Activated CD4-positive, CD25-positive, alpha-beta regulatory T cell treated with anti-CD3 and anti-CD28 coated beads, Interleukin-2, amount 50 U/mL, for 72 hours (primary cell): ENCODE measurements at regions not wholly inside any gene's neighbourhood (a gene's known extent, or its start where the extent isn't known, plus 50 kb on each side); places are given as distances from the start of the nearest gene placed in this dataset.
"Not testable (repeated sequence)": the region's sequence is repeated elsewhere in the genome, so short reads cannot be mapped to it uniquely, and the experiment has no call there.

Experiments
- DNase-seq: peaks from one replicate; pipeline ENCODE4 v3.0.0; 2021

- no peak for DNase-seq
These were observed 303.8 kb upstream of the TBX18 start for GRCh38 chr6:85068221-85068620.

DNA sequence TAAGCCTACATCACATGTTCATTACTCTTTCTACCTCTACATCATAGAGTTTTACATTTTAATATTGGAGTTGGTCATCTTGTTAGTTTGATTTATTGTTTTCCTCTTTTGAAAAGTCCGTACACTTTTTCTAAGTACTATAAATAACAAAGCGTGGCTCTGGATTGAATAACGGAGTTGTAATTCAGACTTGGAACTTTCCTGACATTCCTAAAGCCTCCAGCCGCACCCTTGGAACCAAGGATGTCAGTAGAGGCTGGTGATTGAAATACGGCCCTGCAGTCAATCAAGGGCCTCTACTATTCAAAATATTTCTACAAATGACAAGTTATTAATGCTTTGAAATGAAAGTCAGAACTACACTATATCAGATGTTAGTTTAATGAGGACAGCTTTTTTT lies 301.9 kb upstream of the TBX18 start:
- no peak for DNase-seq

- no peak for DNase-seq
These were observed 301.4 kb upstream of the TBX18 start for GRCh38 chr6:85065831-85066230.

- DNase-seq, result no peak
These were observed 299.2 kb upstream of the TBX18 start for GRCh38 chr6:85063611-85064010.

DNA sequence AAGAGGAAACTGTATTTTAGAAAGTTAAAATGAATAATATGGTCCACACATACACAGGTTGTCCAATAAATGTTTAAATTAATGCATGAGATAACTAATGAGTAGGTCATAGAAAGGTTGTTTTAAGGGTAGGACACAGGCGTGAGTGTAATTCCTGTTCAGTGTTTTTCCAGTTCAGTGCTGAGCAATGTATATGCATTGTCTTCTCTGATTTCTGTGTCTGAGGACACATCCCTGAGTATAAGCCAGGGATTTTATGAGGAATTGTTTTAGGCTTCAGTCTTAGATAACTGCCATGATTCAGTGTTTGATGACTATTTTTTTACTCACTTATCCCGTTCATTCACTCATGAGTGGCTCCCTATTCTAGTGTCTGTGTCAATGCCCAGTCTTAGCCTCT lies 298.5 kb upstream of the TBX18 start:
- DNase-seq, result no peak

DNA sequence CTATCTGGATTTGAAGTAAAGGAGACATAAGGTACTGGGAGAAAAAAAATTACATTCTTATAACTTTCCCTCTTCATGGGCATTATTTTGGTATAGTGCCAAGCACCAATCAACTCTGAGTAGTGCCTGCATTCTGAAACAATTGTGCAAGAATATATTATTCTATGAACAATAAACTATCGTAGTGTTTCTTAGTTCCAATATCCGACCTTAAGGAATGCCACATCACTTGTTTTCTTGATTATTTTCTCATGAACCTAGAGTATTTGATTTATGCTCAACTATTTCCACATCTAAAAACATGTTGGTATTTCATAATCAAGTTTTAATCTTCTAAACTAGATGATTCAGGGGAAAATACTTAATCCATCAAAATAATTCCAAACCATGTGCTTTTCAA lies 294.4 kb upstream of the TBX18 start:
- DNase-seq, result no peak

- no peak for DNase-seq
These were observed 285.8 kb upstream of the TBX18 start for GRCh38 chr6:85050149-85050548.

- DNase-seq, result no peak
These were observed 284.9 kb upstream of the TBX18 start for GRCh38 chr6:85049282-85049681.

- DNase-seq, result no peak
These were observed 283.4 kb upstream of the TBX18 start for GRCh38 chr6:85047818-85048217.

DNA sequence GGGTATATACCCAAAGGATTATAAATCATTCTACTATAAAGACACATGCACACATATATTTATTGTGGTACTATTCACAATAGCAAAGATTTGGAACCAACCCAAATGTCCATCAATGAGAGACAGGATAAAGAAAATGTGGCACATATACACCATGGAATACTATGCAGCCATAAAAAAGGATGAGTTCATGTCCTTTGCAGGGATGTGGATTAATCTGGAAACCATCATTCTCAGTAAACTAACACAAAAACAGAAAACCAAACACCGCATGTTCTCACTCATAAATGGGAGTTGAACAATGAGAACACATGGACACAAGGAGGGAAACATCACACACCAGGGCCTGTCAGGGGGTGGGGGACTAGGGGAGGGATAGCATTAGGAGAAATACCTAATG lies 281.4 kb upstream of the TBX18 start:
- not testable (repeated sequence) for DNase-seq

- no peak for DNase-seq
These were observed 280.0 kb upstream of the TBX18 start for GRCh38 chr6:85044361-85044760.

GRCh38 chr6:85041376-85041775 lies 277.0 kb upstream of the TBX18 start:
- DNase-seq, result no peak

- DNase-seq, result no peak
These were observed 272.8 kb upstream of the TBX18 start for GRCh38 chr6:85037221-85037620.

GRCh38 chr6:85035766-85036165 lies 271.4 kb upstream of the TBX18 start:
- no peak for DNase-seq

DNA sequence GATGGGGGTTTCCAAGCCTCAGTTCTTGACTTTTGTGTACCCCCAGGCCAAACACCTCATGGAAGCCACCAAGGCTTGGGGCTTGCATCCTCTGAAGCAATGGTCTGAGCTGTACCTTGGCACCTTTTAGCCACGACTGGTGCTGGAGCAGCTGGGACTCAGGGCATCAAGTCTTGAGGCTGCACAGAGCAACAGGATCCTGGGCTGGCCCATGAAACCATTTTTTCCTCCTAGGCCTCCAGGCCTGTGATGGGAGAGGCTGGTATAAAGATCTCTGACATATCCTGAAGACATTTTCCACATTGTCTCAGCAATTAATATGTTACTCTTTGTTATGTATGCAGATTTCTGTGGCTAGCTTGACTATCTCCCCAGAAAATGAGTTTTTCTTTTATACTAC lies 269.1 kb upstream of the TBX18 start:
- no peak for DNase-seq

DNA sequence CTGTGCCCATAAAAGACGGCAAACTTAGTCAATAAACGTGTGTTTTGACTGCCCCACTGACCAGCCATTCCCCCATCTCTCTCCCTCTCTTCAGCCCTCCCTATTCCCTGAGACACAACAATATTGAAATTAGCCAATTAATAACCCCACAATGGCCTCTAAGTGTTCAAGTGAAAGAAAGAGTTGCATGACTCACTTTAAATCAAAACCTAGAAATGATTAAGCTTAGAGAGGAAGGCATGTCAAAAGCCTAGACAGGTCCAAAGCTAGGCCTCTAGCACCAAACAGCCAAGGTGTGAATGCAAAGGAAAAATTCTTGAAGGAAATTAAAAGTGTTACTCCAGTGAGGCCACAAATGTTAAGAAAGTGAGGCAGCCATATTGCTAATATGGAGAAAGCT lies 261.6 kb upstream of the TBX18 start:
- no peak for DNase-seq

DNA sequence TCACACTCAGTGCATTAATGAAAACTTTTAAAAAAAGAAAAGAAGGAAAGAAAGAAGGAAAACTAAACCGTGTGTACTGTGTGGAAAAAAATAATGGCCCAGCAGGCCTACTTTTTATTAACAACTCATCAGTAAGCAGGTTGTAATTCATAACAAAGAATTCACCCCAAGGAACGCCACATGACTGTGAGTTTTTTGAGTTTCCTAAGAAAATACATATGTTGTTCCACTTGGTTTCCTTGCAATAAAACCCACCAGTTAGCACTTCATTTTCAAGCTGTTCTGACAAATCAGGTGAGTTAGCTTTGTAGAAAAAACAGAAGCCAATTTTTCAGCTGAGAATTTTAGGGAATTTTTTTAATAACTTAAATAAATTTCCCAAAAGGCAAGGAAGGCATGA lies 259.3 kb upstream of the TBX18 start:
- DNase-seq, result no peak

DNA sequence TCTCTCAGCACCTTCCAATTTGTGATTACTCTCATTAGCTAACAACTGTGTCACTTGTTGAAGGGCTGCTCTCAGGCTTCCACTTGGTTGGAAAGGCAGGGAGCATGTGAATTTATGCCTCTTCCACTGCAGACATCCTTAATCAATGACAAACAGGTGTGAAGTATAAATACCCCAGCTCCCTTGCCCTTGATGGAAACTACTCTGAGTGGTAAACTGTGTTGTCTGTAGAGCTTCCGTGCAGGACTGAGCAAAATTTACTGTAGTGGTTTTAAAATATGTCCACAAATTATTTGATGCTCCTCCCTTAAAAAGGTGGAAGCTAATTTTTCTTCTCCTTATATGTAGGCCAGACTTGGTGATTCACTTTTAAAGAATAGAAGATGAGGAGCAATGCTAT lies 253.0 kb upstream of the TBX18 start:
- DNase-seq, result no peak

DNA sequence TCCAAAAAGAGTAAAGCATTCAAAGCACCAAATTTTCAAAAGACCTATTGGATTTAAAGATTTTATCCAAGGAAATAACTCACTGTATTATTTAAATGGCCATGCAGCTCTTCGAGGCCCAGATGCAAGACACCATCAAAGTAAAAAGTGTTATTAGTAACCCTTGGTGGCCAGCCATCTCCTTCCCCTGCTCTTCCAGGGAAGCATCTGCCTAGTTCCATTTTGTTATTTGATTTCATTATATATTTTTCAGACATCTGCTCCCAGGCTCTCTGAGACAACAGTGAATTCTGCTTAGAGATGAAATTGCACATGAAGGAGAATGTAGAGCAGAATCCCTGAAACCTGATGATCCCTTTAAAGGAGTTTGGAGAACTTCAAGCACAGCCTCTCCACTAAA lies 252.3 kb upstream of the TBX18 start:
- DNase-seq, result no peak

- DNase-seq, result no peak
These were observed 251.1 kb upstream of the TBX18 start for GRCh38 chr6:85015396-85015990.

DNA sequence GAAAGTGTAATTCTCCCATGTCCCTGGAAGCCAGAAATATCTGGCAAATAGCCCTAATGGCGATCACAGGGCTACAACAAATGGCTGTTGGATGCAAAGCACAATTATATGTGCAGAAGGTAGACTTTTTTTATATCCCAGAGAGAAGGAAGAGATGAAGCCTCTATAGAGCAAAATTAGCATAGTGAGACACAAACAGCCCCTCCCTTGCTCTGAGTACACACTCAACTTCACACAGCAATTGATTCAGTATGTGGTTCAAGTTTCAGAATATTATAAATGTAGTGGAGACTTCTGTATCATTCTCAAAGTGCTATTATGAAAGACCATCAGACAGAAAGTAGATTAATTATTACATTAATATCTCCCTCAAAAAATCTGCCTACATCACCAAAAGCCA lies 246.5 kb upstream of the TBX18 start:
- DNase-seq, result no peak

DNA sequence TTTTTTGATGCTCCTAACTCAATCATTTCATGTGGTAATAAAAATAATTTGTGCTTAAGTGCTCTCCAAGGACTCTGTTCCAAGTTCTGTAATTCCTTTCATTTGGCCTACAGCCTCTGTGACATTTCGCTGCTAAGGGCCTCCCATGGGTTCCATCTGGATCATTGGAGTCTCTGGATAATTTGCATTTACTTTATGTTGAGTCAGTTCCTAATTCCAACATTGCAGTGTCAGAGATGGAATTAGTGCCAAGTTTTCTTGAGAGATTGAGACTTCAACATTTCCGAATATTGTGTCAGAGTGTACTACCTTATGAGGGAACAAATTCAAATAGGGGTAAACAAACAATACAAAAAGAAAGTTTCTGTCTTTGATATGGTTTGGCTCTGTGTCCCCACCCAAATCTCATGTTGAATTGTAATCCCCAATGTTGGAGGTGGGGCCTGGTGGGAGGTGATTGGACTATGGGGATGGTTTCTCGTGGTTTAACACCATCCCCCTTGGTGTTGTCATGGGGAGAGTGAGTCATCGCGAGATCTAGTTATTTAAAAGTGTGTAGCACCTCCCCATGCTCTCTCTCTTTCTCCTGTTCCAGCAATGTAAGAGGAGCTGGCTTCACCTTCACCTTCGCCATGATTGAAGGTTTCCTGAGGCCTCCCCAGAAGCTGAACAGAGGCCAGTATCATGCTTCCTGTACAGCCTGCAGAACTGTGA lies 244.1 kb upstream of the TBX18 start:
- no peak for DNase-seq

DNA sequence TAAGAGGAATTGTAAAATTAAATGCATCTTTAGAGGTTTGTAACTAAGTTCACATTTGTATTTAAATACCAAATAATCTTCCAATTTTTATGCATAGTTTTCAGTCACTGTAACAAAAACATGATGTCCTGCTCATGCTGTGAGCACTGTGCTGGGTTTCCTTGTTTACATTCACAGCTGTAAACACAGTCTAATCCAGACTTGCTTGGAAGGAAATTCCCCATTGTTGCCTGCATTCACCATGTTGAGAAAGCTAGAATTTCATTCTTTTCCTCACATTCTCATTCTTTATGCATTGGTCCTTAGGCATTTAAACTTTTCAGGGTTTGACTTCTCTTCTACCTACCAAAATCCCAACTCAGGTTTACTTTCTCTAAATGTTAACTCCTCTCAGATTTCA lies 242.0 kb upstream of the TBX18 start:
- DNase-seq, result no peak

GRCh38 chr6:85005494-85005893 lies 241.1 kb upstream of the TBX18 start:
- no peak for DNase-seq

- DNase-seq, result no peak
These were observed 240.1 kb upstream of the TBX18 start for GRCh38 chr6:85004361-85004995.
